Posterior cingulate gyrus (tissue), 11 donors: ENCODE measurements at regions not wholly inside any gene's neighbourhood (a gene's known extent, or its start where the extent isn't known, plus 50 kb on each side); places are given as distances from the start of the nearest gene placed in this dataset.

Source experiments
- DNase-seq, 10 donors: peaks; one replicate each; pipeline versions ENCODE4 v3.0.0 to v3.0.0-alpha.2; 2020 to 2021; ENCODE audit warnings: mixed read lengths in 3 of 10
- intact Hi-C: fragments of 100-400 bp; cut with DNase I; formaldehyde crosslinking; loops from one replicate; pipeline ENCODE4 v1.15.1; 2023

- no peak for DNase-seq
- intact Hi-C loops: no loop called here
Observed at GRCh38 chr12:90899456-90900182, 55.4 kb downstream of the CCER1 start.

- intact Hi-C loops: no loop called here
- no peak for DNase-seq
Observed at GRCh38 chr12:90897986-90898385, 57.0 kb downstream of the CCER1 start.

GRCh38 chr12:90897316-90897715 is 57.7 kb downstream of the CCER1 start:
- no peak for DNase-seq
- intact Hi-C loops: no loop called here

- intact Hi-C loops: no loop called here
- DNase-seq: no peak
Observed at GRCh38 chr12:90896821-90897220, 58.2 kb downstream of the CCER1 start.

GRCh38 chr12:90896164-90896563 is 58.8 kb downstream of the CCER1 start:
- no peak for DNase-seq
- intact Hi-C loops: no loop called here

GRCh38 chr12:90888316-90888715 is 66.7 kb downstream of the CCER1 start:
- no peak for DNase-seq
- intact Hi-C loops: no loop called here

- intact Hi-C loops: no loop called here
- DNase-seq: no peak
Observed at GRCh38 chr12:90883456-90883855, 71.5 kb downstream of the CCER1 start.

- intact Hi-C loops: no loop called here
- DNase-seq: no peak
Observed at GRCh38 chr12:90871726-90872096, 83.3 kb downstream of the CCER1 start.

GRCh38 chr12:90870971-90871725 is 83.8 kb downstream of the CCER1 start:
- intact Hi-C loops: no loop called here
- DNase-seq: no peak

- DNase-seq: no peak
Observed at GRCh38 chr12:90868626-90869025, 86.3 kb downstream of the CCER1 start.

GRCh38 chr12:90859591-90859990 is 95.4 kb downstream of the CCER1 start:
- DNase-seq: no peak
- intact Hi-C loops: no loop called here

More at GRCh38 chr12:90868626-90869025, 86.3 kb downstream of the CCER1 start:
- intact Hi-C loops: no loop called here

- intact Hi-C loops: no loop called here
- DNase-seq: no peak
Observed at GRCh38 chr12:90858252-90858651, 96.7 kb downstream of the CCER1 start.

- DNase-seq: no peak
- intact Hi-C loops: loop anchor here (2.0 kb wide), 1 partner anchor 1313 kb away; no protein-coding TSS in a partner anchor
Observed at GRCh38 chr12:90855534-90855933, 99.4 kb downstream of the CCER1 start.

- DNase-seq: peak in 1 of 10 donors; percentile 11
- intact Hi-C loops: loop anchor here (2.0 kb wide), 1 partner anchor 1311 kb away; no protein-coding TSS in a partner anchor
Observed at GRCh38 chr12:90854136-90854689, 100.8 kb downstream of the CCER1 start.

- DNase-seq: no peak
- intact Hi-C loops: no loop called here
Observed at GRCh38 chr12:90851800-90852718, 102.9 kb downstream of the CCER1 start.

- intact Hi-C loops: no loop called here
- DNase-seq: no peak
Observed at GRCh38 chr12:90842477-90842876, 112.5 kb downstream of the CCER1 start.

GRCh38 chr12:90841336-90841735 is 113.6 kb downstream of the CCER1 start:
- no peak for DNase-seq
- intact Hi-C loops: no loop called here

- intact Hi-C loops: no loop called here
- DNase-seq: no peak
Observed at GRCh38 chr12:90839346-90839745, 115.6 kb downstream of the CCER1 start.

- intact Hi-C loops: no loop called here
- no peak for DNase-seq
Observed at GRCh38 chr12:90836689-90837088, 118.3 kb downstream of the CCER1 start.

GRCh38 chr12:90833228-90833627 is 121.7 kb downstream of the CCER1 start:
- intact Hi-C loops: no loop called here
- no peak for DNase-seq

GRCh38 chr12:90832427-90832826 is 122.5 kb downstream of the CCER1 start:
- intact Hi-C loops: no loop called here
- no peak for DNase-seq
